ENCODE measurements at regions not wholly inside any gene's neighbourhood (a gene's known extent, or its start where the extent isn't known, plus 50 kb on each side); places are given as distances from the start of the nearest gene placed in this dataset.

- no peak for DNase-seq (ENCODE audit: low read depth)
These were observed 133.0 kb downstream of the C11orf87 start for GRCh38 chr11:109554951-109555350.

GRCh38 chr11:109564241-109564640 is 142.3 kb downstream of the C11orf87 start:
- DNase-seq (ENCODE audit: low read depth), result no peak

GRCh38 chr11:109582470-109582869 is 160.5 kb downstream of the C11orf87 start:
- no peak for DNase-seq (ENCODE audit: low read depth)

- no peak for DNase-seq (ENCODE audit: low read depth)
These were observed 162.3 kb downstream of the C11orf87 start for GRCh38 chr11:109584001-109584972.

GRCh38 chr11:109586789-109587188 is 164.8 kb downstream of the C11orf87 start:
- no peak for DNase-seq (ENCODE audit: low read depth)

- no peak for DNase-seq (ENCODE audit: low read depth)
These were observed 168.8 kb downstream of the C11orf87 start for GRCh38 chr11:109590782-109591181.

- DNase-seq (ENCODE audit: low read depth), result no peak
These were observed 175.3 kb downstream of the C11orf87 start for GRCh38 chr11:109597336-109597735.

GRCh38 chr11:109604481-109605400 is 182.8 kb downstream of the C11orf87 start:
- no peak for DNase-seq (ENCODE audit: low read depth)

- no peak for DNase-seq (ENCODE audit: low read depth)
These were observed 184.3 kb downstream of the C11orf87 start for GRCh38 chr11:109606256-109606655.

- DNase-seq (ENCODE audit: low read depth), result no peak
These were observed 187.6 kb downstream of the C11orf87 start for GRCh38 chr11:109609454-109610185.

GRCh38 chr11:109612496-109612895 is 190.5 kb downstream of the C11orf87 start:
- DNase-seq (ENCODE audit: low read depth), result no peak

GRCh38 chr11:109619498-109619897 is 197.5 kb downstream of the C11orf87 start:
- no peak for DNase-seq (ENCODE audit: low read depth)

- DNase-seq (ENCODE audit: low read depth), result no peak
These were observed 207.7 kb downstream of the C11orf87 start for GRCh38 chr11:109629734-109630133.

GRCh38 chr11:109641549-109641948 is 219.6 kb downstream of the C11orf87 start:
- DNase-seq (ENCODE audit: low read depth), result no peak

- DNase-seq (ENCODE audit: low read depth), result no peak
These were observed 222.2 kb downstream of the C11orf87 start for GRCh38 chr11:109644152-109644551.

GRCh38 chr11:109648804-109649203 is 226.8 kb downstream of the C11orf87 start:
- DNase-seq (ENCODE audit: low read depth), result no peak

GRCh38 chr11:109654091-109654490 is 232.1 kb downstream of the C11orf87 start:
- DNase-seq (ENCODE audit: low read depth), result no peak

- no peak for DNase-seq (ENCODE audit: low read depth)
These were observed 236.2 kb downstream of the C11orf87 start for GRCh38 chr11:109658190-109658589.

GRCh38 chr11:109667719-109668118 is 245.7 kb downstream of the C11orf87 start:
- DNase-seq (ENCODE audit: low read depth), result no peak

GRCh38 chr11:109668973-109669634 is 247.1 kb downstream of the C11orf87 start:
- no peak for DNase-seq (ENCODE audit: low read depth)

GRCh38 chr11:109677231-109677630 is 255.2 kb downstream of the C11orf87 start:
- no peak for DNase-seq (ENCODE audit: low read depth)

All from T follicular helper cell (primary cell).